Keratinocyte (primary cell): ENCODE measurements at regions not wholly inside any gene's neighbourhood (a gene's known extent, or its start where the extent isn't known, plus 50 kb on each side); places are given as distances from the start of the nearest gene placed in this dataset.

Experiments
- DNase-seq: peaks from one replicate; pipeline ENCODE4 v3.0.0-alpha.2; 2011; ENCODE audit warnings: low read depth, missing footprints, low spot score
- FAIRE-seq: peaks from 2 replicates; lab custom pipeline; 2011; peaks lifted over from hg19 to GRCh38; lab: Jason Lieb, UNC
- H2AFZ ChIP-seq: 2 replicates; pipeline ENCODE4 v1.6.0; 2012; ENCODE audit warnings: low read length, control low read depth, inconsistent platforms; ENCODE audit not compliant: control insufficient read depth
- H3K27ac ChIP-seq: 2 replicates; pipeline ENCODE4 v1.5.1; 2011; ENCODE audit warnings: low read length; ENCODE audit not compliant: control insufficient read depth, insufficient read depth
- H3K27me3 ChIP-seq: 3 replicates; pipeline ENCODE4 v1.6.0; 2011; ENCODE audit warnings: low read length; ENCODE audit not compliant: control insufficient read depth, insufficient read depth; ENCODE audit errors: extremely low read depth
- H3K36me3 ChIP-seq, 2 experiments: 2 replicates in 1 of 2; 3 replicates in 1 of 2; pipeline ENCODE4 v1.5.1; 2011; ENCODE audit warnings: low read length in 2 of 2, mild to moderate bottlenecking in 1 of 2; ENCODE audit not compliant: control insufficient read depth in 2 of 2, insufficient read depth in 2 of 2; ENCODE audit errors: extremely low read depth in 1 of 2
- H3K4me1 ChIP-seq: 3 replicates; pipeline ENCODE4 v1.5.1; 2011; ENCODE audit warnings: low read length; ENCODE audit not compliant: control insufficient read depth, insufficient read depth; ENCODE audit errors: extremely low read depth
- H3K4me2 ChIP-seq: 3 replicates; pipeline ENCODE4 v1.6.0; 2011; ENCODE audit warnings: low read depth, low read length; ENCODE audit not compliant: control insufficient read depth, insufficient read depth; ENCODE audit errors: extremely low read depth
- H3K4me3 ChIP-seq, 3 experiments: fragments of 200-600 bp in 1 of 3; sonication (generic) in 1 of 3; 2 replicates in 2 of 3; 3 replicates in 1 of 3; pipeline ENCODE4 v1.5.1; 2011 to 2016; ENCODE audit warnings: low read length in 3 of 3, mild to moderate bottlenecking in 3 of 3, control low read depth in 2 of 3, inconsistent platforms in 1 of 3, low read depth in 1 of 3, mixed read lengths in 1 of 3, mixed run types in 1 of 3, moderate library complexity in 1 of 3; ENCODE audit not compliant: control insufficient read depth in 2 of 3, insufficient read depth in 2 of 3; ENCODE audit errors: extremely low read depth in 1 of 3
- H3K79me2 ChIP-seq: 2 replicates; pipeline ENCODE4 v1.6.0; 2012; ENCODE audit warnings: low read length; ENCODE audit not compliant: control insufficient read depth, insufficient read depth
- H3K9ac ChIP-seq: 3 replicates; pipeline ENCODE4 v1.6.0; 2011; ENCODE audit warnings: low read length; ENCODE audit not compliant: control insufficient read depth, insufficient read depth; ENCODE audit errors: extremely low read depth
- H3K9me1 ChIP-seq: 3 replicates; pipeline ENCODE4 v1.6.0; 2011; ENCODE audit warnings: low read length; ENCODE audit not compliant: control insufficient read depth, insufficient read depth; ENCODE audit errors: extremely low read depth
- H3K9me3 ChIP-seq: 2 replicates; pipeline ENCODE4 v1.5.1; 2012; ENCODE audit warnings: low read depth, low read length; ENCODE audit not compliant: control insufficient read depth
- H4K20me1 ChIP-seq: 3 replicates; pipeline ENCODE4 v1.6.0; 2011; ENCODE audit warnings: low read length; ENCODE audit not compliant: control insufficient read depth, insufficient read depth; ENCODE audit errors: extremely low read depth
- CTCF ChIP-seq, 3 experiments: IDR thresholded peaks in 1 of 3; conservative IDR thresholded peaks in 1 of 3; optimal IDR thresholded peaks in 1 of 3; 2 replicates in 2 of 3; 3 replicates in 1 of 3; pipeline versions ENCODE3 to v1.5.1; 2011; ENCODE audit warnings: low read length in 3 of 3, mild to moderate bottlenecking in 3 of 3, moderate library complexity in 2 of 3, control low read depth in 1 of 3, inconsistent platforms in 1 of 3; ENCODE audit not compliant: insufficient read depth in 2 of 3; ENCODE audit errors: extremely low read depth in 1 of 3
- EZH2 ChIP-seq: IDR thresholded peaks from one replicate; pipeline ENCODE4 v1.6.1; 2012; ENCODE audit warnings: inconsistent platforms, mild to moderate bottlenecking, low read length, moderate library complexity
- dilution Hi-C: fragments of 300-500 bp; cut with MboI; formaldehyde crosslinking; loops from one replicate; pipeline ENCODE4 v1.7.0; 2020; ENCODE audit warnings: low sequenced_read_pairs; ENCODE audit not compliant: extremely low pct_ligation_motif_present

- Histone ChIP-seq H3K27me3 (no peaks in the 10 kb centered on the region), H3K4me3 (no peak overlapping the region), H3K79me2 (no peaks in the 10 kb centered on the region), H2AFZ (no peak overlapping the region), H3K27ac (no peak overlapping the region), H3K9ac (no peak overlapping the region), H3K36me3 (no peaks in the 10 kb centered on the region), H3K9me1 (no peaks in the 10 kb centered on the region), H3K4me1 (no peaks in the 10 kb centered on the region), H4K20me1 (no peaks in the 10 kb centered on the region), H3K9me3 (no peaks in the 10 kb centered on the region), H3K4me2 (no peak overlapping the region)
- dilution Hi-C loops, result no loop called here
- no peak for TF ChIP-seq EZH2
- TF ChIP-seq CTCF (optimal IDR thresholded peaks at IDR 0.05 in 1 of 3, IDR thresholded peaks at IDR 0.05 in 1 of 3, conservative IDR thresholded peaks at IDR 0.05 in 1 of 3; ENCODE audit: extremely low read depth in 1 of 3, insufficient read depth in 2 of 3, low read length in 3 of 3), result no peak
- FAIRE-seq (no peak), DNase-seq (no peak)
Measured at GRCh38 chr13:90070837-90071525, 1276.5 kb upstream of the MIR17HG start.

- TF ChIP-seq CTCF (optimal IDR thresholded peaks at IDR 0.05 in 1 of 3, IDR thresholded peaks at IDR 0.05 in 1 of 3, conservative IDR thresholded peaks at IDR 0.05 in 1 of 3; ENCODE audit: extremely low read depth in 1 of 3, insufficient read depth in 2 of 3, low read length in 3 of 3) (no peak), EZH2 (no peak)
- no peak overlapping the region for H2AFZ ChIP-seq
- no peak overlapping the region for H3K27ac ChIP-seq
- H3K9me1 ChIP-seq, result no peaks in the 10 kb centered on the region
- no peak overlapping the region for H3K4me3 ChIP-seq
- FAIRE-seq (no peak), DNase-seq (no peak)
- H3K4me2 ChIP-seq, result no peak overlapping the region
- H3K9me3 ChIP-seq, result no peaks in the 10 kb centered on the region
- H3K36me3 ChIP-seq, result no peaks in the 10 kb centered on the region
- H3K9ac ChIP-seq, result no peak overlapping the region
- H4K20me1 ChIP-seq, result no peaks in the 10 kb centered on the region
- dilution Hi-C loops, result no loop called here
- H3K27me3 ChIP-seq, result no peaks in the 10 kb centered on the region
- no peaks in the 10 kb centered on the region for H3K4me1 ChIP-seq
- H3K79me2 ChIP-seq, result no peaks in the 10 kb centered on the region
Measured at GRCh38 chr13:90084684-90085290, 1262.7 kb upstream of the MIR17HG start.
